Stimulated activated CD4-positive, alpha-beta T cell treated with anti-CD3 and anti-CD28 coated beads, Interleukin-1b, Interleukin-23, amount 100 ng/mL, for 24 hours (primary cell): ENCODE measurements at regions not wholly inside any gene's neighbourhood (a gene's known extent, or its start where the extent isn't known, plus 50 kb on each side); places are given as distances from the start of the nearest gene placed in this dataset.
"Not testable (repeated sequence)": the region's sequence is repeated elsewhere in the genome, so short reads cannot be mapped to it uniquely, and the experiment has no call there.

Experiments
- DNase-seq, 4 experiments: peaks; one replicate each; pipeline ENCODE4 v3.0.0-alpha.2; 2020; ENCODE audit warnings: low read depth in 4 of 4, low spot score in 1 of 4

GRCh38 chr12:127144770-127145169 is 1122.2 kb upstream of the TMEM132C start:
- DNase-seq = no peak

- no peak for DNase-seq
Measured at GRCh38 chr12:127145241-127145928, 1121.6 kb upstream of the TMEM132C start.

GRCh38 chr12:127145929-127146789 is 1120.8 kb upstream of the TMEM132C start:
- DNase-seq = peak in 3 of 4 experiments; percentile 63 to 65 (median 64)

- DNase-seq = no peak
Measured at GRCh38 chr12:127146991-127147718, 1119.8 kb upstream of the TMEM132C start.

- DNase-seq = no peak
Measured at GRCh38 chr12:127147724-127148123, 1119.2 kb upstream of the TMEM132C start.

- DNase-seq = no peak
Measured at GRCh38 chr12:127148318-127148717, 1118.7 kb upstream of the TMEM132C start.

- DNase-seq = no peak
Measured at GRCh38 chr12:127149226-127149964, 1117.6 kb upstream of the TMEM132C start.

GRCh38 chr12:127150028-127150427 is 1116.9 kb upstream of the TMEM132C start:
- DNase-seq = no peak

GRCh38 chr12:127150479-127150878 is 1116.5 kb upstream of the TMEM132C start:
- no peak for DNase-seq

GRCh38 chr12:127150956-127151355 is 1116.0 kb upstream of the TMEM132C start:
- DNase-seq = no peak

GRCh38 chr12:127153996-127154395 is 1113.0 kb upstream of the TMEM132C start:
- no peak for DNase-seq

- not testable (repeated sequence) for DNase-seq
Measured at GRCh38 chr12:127154830-127155229, 1112.1 kb upstream of the TMEM132C start.

GRCh38 chr12:127155935-127156619 is 1110.9 kb upstream of the TMEM132C start:
- not testable (repeated sequence) for DNase-seq

- not testable (repeated sequence) for DNase-seq
Measured at GRCh38 chr12:127157501-127158366, 1109.2 kb upstream of the TMEM132C start.

- no peak for DNase-seq
Measured at GRCh38 chr12:127158385-127159061, 1108.4 kb upstream of the TMEM132C start.

- no peak for DNase-seq
Measured at GRCh38 chr12:127161466-127161865, 1105.5 kb upstream of the TMEM132C start.

- no peak for DNase-seq
Measured at GRCh38 chr12:127162307-127162706, 1104.7 kb upstream of the TMEM132C start.

GRCh38 chr12:127162902-127163301 is 1104.1 kb upstream of the TMEM132C start:
- DNase-seq = no peak
